Liver (tissue), 8 donors: ENCODE measurements at regions not wholly inside any gene's neighbourhood (a gene's known extent, or its start where the extent isn't known, plus 50 kb on each side); places are given as distances from the start of the nearest gene placed in this dataset.

Experiments used
- DNase-seq: peaks from one replicate; pipeline ENCODE4 v3.0.0-alpha.2; 2017; ENCODE audit warnings: low spot score
- H3K27ac ChIP-seq, 2 donors: one replicate each; pipeline ENCODE4 v1.7.0; 2013; ENCODE audit warnings: inconsistent platforms in 2 of 2, low read length in 2 of 2, control low read depth in 1 of 2, low read depth in 1 of 2, mild to moderate bottlenecking in 1 of 2
- H3K27me3 ChIP-seq, 4 donors: one replicate each; pipeline versions ENCODE4 v1.6.1 to v1.7.0; 2013; ENCODE audit warnings: low read length in 3 of 4, inconsistent platforms in 1 of 4, mild to moderate bottlenecking in 1 of 4, moderate library complexity in 1 of 4; ENCODE audit not compliant: control insufficient read depth in 4 of 4, insufficient read depth in 4 of 4
- H3K36me3 ChIP-seq, 4 donors: one replicate each; pipeline versions ENCODE4 v1.6.1 to v1.7.0; 2013; ENCODE audit warnings: low read length in 3 of 4, mild to moderate bottlenecking in 3 of 4, low read depth in 1 of 4, moderate library complexity in 1 of 4; ENCODE audit not compliant: control insufficient read depth in 4 of 4, insufficient read depth in 3 of 4
- H3K4me1 ChIP-seq, 4 donors: one replicate each; pipeline versions ENCODE4 v1.6.1 to v1.7.0; 2013; ENCODE audit warnings: low read length in 3 of 4, mild to moderate bottlenecking in 3 of 4, moderate library complexity in 1 of 4; ENCODE audit not compliant: control insufficient read depth in 4 of 4, insufficient read depth in 4 of 4
- H3K4me3 ChIP-seq, 3 donors: one replicate each; pipeline versions ENCODE4 v1.6.1 to v1.7.0; 2013; ENCODE audit warnings: low read length in 3 of 3, control low read depth in 1 of 3, low read depth in 1 of 3, mild to moderate bottlenecking in 1 of 3
- H3K9ac ChIP-seq, 2 donors: one replicate each; pipeline ENCODE4 v1.7.0; 2013; ENCODE audit warnings: low read length in 2 of 2, mild to moderate bottlenecking in 2 of 2, moderate library complexity in 2 of 2, control low read depth in 1 of 2, low read depth in 1 of 2
- H3K9me3 ChIP-seq, 4 donors: one replicate each; pipeline versions ENCODE4 v1.6.1 to v1.7.0; 2013; ENCODE audit warnings: low read length in 3 of 4; ENCODE audit not compliant: control insufficient read depth in 4 of 4
- FOXA2 ChIP-seq: IDR thresholded peaks from 2 replicates; pipeline ENCODE4 v1.6.1; 2016; ENCODE audit warnings: antibody characterized with exemption
- GABPA ChIP-seq, 2 donors: IDR thresholded peaks in 1 of 2; conservative IDR thresholded peaks in 1 of 2; 2 replicates each; pipeline ENCODE4 v1.6.1; 2016; ENCODE audit warnings: antibody characterized with exemption in 2 of 2, mild to moderate bottlenecking in 1 of 2, moderate library complexity in 1 of 2
- HNF4A ChIP-seq, 2 donors: conservative IDR thresholded peaks; 2 replicates each; pipeline ENCODE4 v1.6.1; 2016; ENCODE audit warnings: antibody characterized with exemption in 2 of 2, mild to moderate bottlenecking in 2 of 2
- HNF4G ChIP-seq: IDR thresholded peaks from 2 replicates; pipeline ENCODE4 v1.6.1; 2016; ENCODE audit warnings: antibody characterized with exemption
- JUND ChIP-seq, 2 donors: IDR thresholded peaks; 2 replicates each; pipeline ENCODE4 v1.6.1; 2016; ENCODE audit warnings: antibody characterized with exemption in 2 of 2
- NR2F2 ChIP-seq: IDR thresholded peaks from 2 replicates; pipeline ENCODE4 v1.6.1; 2016; ENCODE audit warnings: antibody characterized with exemption
- RAD21 ChIP-seq, 2 donors: IDR thresholded peaks; 2 replicates each; pipeline ENCODE4 v1.6.1; 2016; ENCODE audit warnings: antibody characterized with exemption in 2 of 2, mild to moderate bottlenecking in 2 of 2
- RXRA ChIP-seq, 2 donors: IDR thresholded peaks; 2 replicates each; pipeline ENCODE4 v1.6.1; 2017 to 2018; ENCODE audit warnings: antibody characterized with exemption in 2 of 2, mild to moderate bottlenecking in 1 of 2
- SP1 ChIP-seq: IDR thresholded peaks from 2 replicates; pipeline ENCODE4 v1.6.1; 2018; ENCODE audit warnings: antibody characterized with exemption, mild to moderate bottlenecking
- TAF1 ChIP-seq: conservative IDR thresholded peaks from 2 replicates; pipeline ENCODE4 v1.6.1; 2016; ENCODE audit warnings: antibody characterized with exemption, mild to moderate bottlenecking
- YY1 ChIP-seq: IDR thresholded peaks from 2 replicates; pipeline ENCODE4 v1.6.1; 2016; ENCODE audit warnings: antibody characterized with exemption, mild to moderate bottlenecking
- WGBS: extraction: QIAGEN DNeasy Blood & Tissue Kit; methylation state at CpG from one replicate; pipeline ENCODE4 v1.1.7; 2013; 5-methylcytosine and 5-hydroxymethylcytosine counted together
- TF ChIP-seq, protein P1 (sequence below): IDR thresholded peaks from 2 replicates; pipeline ENCODE4 v1.6.1; 2016; ENCODE audit warnings: antibody characterized with exemption
- TF ChIP-seq, protein P2 (sequence below): IDR thresholded peaks from 2 replicates; pipeline ENCODE4 v1.6.1; 2016; ENCODE audit warnings: antibody characterized with exemption
- TF ChIP-seq, protein P3 (sequence below): IDR thresholded peaks from 2 replicates; pipeline ENCODE4 v1.6.1; 2016; ENCODE audit warnings: antibody characterized with exemption, mild to moderate bottlenecking
- TF ChIP-seq, protein P4 (sequence below): IDR thresholded peaks from 2 replicates; pipeline ENCODE4 v1.6.1; 2016; ENCODE audit warnings: antibody characterized with exemption
- TF ChIP-seq, protein P5 (sequence below): fragments of 150-350 bp; IDR thresholded peaks from 2 replicates; pipeline ENCODE4 v1.5.1; 2017; ENCODE audit warnings: improper control_type of control experiment, low read depth, low read length; ENCODE audit not compliant: missing input control
- donor health status: healthy.
- donor health status: healthy.
- donor health status: healthy.
- donor health status: healthy.
- donor health status: healthy.

DNA sequence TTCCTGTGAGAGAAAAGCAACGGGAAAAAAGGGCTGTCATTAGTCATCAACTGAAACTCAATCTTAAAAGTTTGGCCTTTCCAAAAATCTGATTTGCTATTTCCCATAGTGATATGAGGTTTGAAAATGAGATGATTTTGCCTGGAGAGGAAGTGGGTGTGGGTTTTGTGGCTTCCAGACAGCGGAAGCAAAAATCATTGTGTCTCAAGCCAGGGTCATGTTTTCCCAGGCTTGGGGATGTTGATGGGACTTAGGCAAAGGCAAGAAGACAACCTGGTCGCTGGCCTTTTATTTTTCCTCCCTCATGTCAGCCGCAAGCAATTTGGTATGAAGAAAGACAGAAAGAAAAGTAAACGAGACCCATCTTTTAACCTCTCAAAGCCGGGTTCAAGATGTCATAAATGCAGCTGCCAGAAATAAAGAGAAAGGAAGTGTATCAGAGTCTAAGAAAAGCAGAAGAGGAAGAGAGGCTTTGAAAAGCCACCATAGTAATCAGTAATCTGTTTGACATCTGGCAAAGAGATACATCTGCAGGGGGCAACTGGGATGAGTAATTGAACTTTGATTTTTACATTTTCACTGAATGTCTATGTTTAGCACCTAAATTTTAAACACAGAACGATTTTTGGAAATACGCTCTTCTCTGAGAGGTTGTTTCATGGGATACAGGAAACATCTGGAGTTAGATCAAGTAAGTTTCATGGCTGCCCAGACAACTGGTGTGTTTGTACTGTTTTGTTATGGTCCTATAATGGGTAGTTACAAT is 521.6 kb upstream of the SLIT2 start:
- 46% methylated on average over 8 of the region's 8 CpGs for WGBS
- no peak for DNase-seq
- Histone ChIP-seq H3K36me3 (no peaks in the 10 kb centered on the region), H3K27me3 (no peaks in the 10 kb centered on the region), H3K9me3 (peaks cover 0 to 5% (median 0%) of the 10 kb centered on the region in 4 donors), H3K4me3 (no peak overlapping the region), H3K4me1 (no peaks in the 10 kb centered on the region), H3K27ac (no peak overlapping the region), H3K9ac (no peak overlapping the region)
- no peak for TF ChIP-seq RXRA (IDR thresholded peaks at IDR 0.05)
- no peak for TF ChIP-seq FOXA2
- TF ChIP-seq, protein P1, sequence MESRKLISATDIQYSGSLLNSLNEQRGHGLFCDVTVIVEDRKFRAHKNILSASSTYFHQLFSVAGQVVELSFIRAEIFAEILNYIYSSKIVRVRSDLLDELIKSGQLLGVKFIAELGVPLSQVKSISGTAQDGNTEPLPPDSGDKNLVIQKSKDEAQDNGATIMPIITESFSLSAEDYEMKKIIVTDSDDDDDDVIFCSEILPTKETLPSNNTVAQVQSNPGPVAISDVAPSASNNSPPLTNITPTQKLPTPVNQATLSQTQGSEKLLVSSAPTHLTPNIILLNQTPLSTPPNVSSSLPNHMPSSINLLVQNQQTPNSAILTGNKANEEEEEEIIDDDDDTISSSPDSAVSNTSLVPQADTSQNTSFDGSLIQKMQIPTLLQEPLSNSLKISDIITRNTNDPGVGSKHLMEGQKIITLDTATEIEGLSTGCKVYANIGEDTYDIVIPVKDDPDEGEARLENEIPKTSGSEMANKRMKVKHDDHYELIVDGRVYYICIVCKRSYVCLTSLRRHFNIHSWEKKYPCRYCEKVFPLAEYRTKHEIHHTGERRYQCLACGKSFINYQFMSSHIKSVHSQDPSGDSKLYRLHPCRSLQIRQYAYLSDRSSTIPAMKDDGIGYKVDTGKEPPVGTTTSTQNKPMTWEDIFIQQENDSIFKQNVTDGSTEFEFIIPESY: no peak
- TF ChIP-seq HNF4G: no peak
- no peak for TF ChIP-seq RAD21 (IDR thresholded peaks at IDR 0.05)
- no peak for TF ChIP-seq HNF4A (conservative IDR thresholded peaks at IDR 0.05)
- no peak for TF ChIP-seq SP1
- TF ChIP-seq, protein P2, sequence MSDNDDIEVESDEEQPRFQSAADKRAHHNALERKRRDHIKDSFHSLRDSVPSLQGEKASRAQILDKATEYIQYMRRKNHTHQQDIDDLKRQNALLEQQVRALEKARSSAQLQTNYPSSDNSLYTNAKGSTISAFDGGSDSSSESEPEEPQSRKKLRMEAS: no peak
- TF ChIP-seq, protein P3, sequence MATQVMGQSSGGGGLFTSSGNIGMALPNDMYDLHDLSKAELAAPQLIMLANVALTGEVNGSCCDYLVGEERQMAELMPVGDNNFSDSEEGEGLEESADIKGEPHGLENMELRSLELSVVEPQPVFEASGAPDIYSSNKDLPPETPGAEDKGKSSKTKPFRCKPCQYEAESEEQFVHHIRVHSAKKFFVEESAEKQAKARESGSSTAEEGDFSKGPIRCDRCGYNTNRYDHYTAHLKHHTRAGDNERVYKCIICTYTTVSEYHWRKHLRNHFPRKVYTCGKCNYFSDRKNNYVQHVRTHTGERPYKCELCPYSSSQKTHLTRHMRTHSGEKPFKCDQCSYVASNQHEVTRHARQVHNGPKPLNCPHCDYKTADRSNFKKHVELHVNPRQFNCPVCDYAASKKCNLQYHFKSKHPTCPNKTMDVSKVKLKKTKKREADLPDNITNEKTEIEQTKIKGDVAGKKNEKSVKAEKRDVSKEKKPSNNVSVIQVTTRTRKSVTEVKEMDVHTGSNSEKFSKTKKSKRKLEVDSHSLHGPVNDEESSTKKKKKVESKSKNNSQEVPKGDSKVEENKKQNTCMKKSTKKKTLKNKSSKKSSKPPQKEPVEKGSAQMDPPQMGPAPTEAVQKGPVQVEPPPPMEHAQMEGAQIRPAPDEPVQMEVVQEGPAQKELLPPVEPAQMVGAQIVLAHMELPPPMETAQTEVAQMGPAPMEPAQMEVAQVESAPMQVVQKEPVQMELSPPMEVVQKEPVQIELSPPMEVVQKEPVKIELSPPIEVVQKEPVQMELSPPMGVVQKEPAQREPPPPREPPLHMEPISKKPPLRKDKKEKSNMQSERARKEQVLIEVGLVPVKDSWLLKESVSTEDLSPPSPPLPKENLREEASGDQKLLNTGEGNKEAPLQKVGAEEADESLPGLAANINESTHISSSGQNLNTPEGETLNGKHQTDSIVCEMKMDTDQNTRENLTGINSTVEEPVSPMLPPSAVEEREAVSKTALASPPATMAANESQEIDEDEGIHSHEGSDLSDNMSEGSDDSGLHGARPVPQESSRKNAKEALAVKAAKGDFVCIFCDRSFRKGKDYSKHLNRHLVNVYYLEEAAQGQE: no peak
- TF ChIP-seq, protein P4, sequence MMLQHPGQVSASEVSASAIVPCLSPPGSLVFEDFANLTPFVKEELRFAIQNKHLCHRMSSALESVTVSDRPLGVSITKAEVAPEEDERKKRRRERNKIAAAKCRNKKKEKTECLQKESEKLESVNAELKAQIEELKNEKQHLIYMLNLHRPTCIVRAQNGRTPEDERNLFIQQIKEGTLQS: no peak
- TF ChIP-seq GABPA (IDR thresholded peaks at IDR 0.05 in 1 of 2, conservative IDR thresholded peaks at IDR 0.05 in 1 of 2): no peak
- no peak for TF ChIP-seq NR2F2
- TF ChIP-seq, protein P5, sequence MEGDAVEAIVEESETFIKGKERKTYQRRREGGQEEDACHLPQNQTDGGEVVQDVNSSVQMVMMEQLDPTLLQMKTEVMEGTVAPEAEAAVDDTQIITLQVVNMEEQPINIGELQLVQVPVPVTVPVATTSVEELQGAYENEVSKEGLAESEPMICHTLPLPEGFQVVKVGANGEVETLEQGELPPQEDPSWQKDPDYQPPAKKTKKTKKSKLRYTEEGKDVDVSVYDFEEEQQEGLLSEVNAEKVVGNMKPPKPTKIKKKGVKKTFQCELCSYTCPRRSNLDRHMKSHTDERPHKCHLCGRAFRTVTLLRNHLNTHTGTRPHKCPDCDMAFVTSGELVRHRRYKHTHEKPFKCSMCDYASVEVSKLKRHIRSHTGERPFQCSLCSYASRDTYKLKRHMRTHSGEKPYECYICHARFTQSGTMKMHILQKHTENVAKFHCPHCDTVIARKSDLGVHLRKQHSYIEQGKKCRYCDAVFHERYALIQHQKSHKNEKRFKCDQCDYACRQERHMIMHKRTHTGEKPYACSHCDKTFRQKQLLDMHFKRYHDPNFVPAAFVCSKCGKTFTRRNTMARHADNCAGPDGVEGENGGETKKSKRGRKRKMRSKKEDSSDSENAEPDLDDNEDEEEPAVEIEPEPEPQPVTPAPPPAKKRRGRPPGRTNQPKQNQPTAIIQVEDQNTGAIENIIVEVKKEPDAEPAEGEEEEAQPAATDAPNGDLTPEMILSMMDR: no peak
- TF ChIP-seq YY1: no peak

DNA sequence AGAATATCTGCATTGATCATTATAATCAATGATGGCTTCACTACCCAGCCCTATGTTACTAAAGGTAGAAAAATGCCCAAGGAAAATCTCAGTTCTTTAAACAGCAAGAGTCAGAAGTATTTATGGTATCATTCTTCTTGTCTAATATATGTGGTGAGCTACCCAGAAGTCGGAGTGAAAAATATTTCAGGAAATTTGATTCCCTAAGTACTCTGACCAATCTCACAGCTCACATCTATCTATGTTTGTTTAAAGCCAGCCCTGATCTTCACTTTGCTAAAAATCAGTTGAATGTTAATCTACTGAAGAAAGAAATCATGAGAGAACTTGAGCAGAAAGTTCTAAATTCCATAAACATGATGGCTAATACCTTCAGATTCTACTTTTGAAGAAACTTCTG is 522.9 kb upstream of the SLIT2 start:
- WGBS: 64% methylated on average over 1 of the region's 1 CpG
- no peaks in the 10 kb centered on the region for H3K4me1 ChIP-seq
- no peak overlapping the region for H3K27ac ChIP-seq
- H3K9me3 ChIP-seq: peaks cover 0 to 5% (median 0%) of the 10 kb centered on the region in 4 donors
- H3K9ac ChIP-seq: no peak overlapping the region
- H3K36me3 ChIP-seq: no peaks in the 10 kb centered on the region
- DNase-seq: no peak
- no peak overlapping the region for H3K4me3 ChIP-seq
- H3K27me3 ChIP-seq: no peaks in the 10 kb centered on the region
- no peak for TF ChIP-seq YY1
- no peak for TF ChIP-seq FOXA2
- TF ChIP-seq, protein P4: no peak
- no peak for TF ChIP-seq GABPA (IDR thresholded peaks at IDR 0.05 in 1 of 2, conservative IDR thresholded peaks at IDR 0.05 in 1 of 2)
- no peak for TF ChIP-seq TAF1
- TF ChIP-seq, protein P2: no peak
- TF ChIP-seq, protein P3: no peak
- no peak for TF ChIP-seq JUND (IDR thresholded peaks at IDR 0.05)
- no peak for TF ChIP-seq RAD21 (IDR thresholded peaks at IDR 0.05)
- TF ChIP-seq HNF4A (conservative IDR thresholded peaks at IDR 0.05): no peak
- no peak for TF ChIP-seq HNF4G
